ENCODE measurements at regions not wholly inside any gene's neighbourhood (a gene's known extent, or its start where the extent isn't known, plus 50 kb on each side); places are given as distances from the start of the nearest gene placed in this dataset.

DNA sequence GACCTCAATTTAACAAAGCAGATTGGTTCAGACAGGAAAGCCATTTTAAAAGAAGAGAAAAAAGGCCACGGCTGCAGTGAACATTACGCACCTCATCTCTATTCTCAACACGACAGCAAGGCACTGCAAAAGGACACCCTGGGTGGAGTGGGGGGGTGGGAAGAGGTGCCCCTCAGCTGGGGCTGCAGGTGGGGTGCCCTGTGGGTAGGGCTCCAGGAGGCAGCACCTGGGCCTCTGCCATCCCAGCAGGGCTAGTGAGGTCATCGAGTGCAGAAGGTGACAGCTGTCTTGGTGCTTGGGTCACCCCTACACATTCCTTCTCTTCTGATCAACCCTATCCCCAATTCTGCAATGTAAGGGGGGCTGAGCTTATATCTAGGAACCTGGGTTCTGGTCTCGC, 142.9 kb upstream of the PRMT8 start:
- no peaks in the 10 kb centered on the region for H3K27me3 ChIP-seq
- intact Hi-C loops (cut with DNase I; ENCODE audit: low total_unique reads) = no loop called here
- no peak for DNase-seq
- H3K4me3 ChIP-seq = no peak overlapping the region
- H3K4me1 ChIP-seq = no peaks in the 10 kb centered on the region
- H3K27ac ChIP-seq = no peak overlapping the region
- TF ChIP-seq, protein P1, sequence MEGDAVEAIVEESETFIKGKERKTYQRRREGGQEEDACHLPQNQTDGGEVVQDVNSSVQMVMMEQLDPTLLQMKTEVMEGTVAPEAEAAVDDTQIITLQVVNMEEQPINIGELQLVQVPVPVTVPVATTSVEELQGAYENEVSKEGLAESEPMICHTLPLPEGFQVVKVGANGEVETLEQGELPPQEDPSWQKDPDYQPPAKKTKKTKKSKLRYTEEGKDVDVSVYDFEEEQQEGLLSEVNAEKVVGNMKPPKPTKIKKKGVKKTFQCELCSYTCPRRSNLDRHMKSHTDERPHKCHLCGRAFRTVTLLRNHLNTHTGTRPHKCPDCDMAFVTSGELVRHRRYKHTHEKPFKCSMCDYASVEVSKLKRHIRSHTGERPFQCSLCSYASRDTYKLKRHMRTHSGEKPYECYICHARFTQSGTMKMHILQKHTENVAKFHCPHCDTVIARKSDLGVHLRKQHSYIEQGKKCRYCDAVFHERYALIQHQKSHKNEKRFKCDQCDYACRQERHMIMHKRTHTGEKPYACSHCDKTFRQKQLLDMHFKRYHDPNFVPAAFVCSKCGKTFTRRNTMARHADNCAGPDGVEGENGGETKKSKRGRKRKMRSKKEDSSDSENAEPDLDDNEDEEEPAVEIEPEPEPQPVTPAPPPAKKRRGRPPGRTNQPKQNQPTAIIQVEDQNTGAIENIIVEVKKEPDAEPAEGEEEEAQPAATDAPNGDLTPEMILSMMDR (IDR thresholded peaks at IDR 0.05) = no peak
- TF ChIP-seq POLR2A (IDR thresholded peaks at IDR 0.05) = no peak
- H3K9me3 ChIP-seq = no peaks in the 10 kb centered on the region
- H3K36me3 ChIP-seq = no peaks in the 10 kb centered on the region

DNA sequence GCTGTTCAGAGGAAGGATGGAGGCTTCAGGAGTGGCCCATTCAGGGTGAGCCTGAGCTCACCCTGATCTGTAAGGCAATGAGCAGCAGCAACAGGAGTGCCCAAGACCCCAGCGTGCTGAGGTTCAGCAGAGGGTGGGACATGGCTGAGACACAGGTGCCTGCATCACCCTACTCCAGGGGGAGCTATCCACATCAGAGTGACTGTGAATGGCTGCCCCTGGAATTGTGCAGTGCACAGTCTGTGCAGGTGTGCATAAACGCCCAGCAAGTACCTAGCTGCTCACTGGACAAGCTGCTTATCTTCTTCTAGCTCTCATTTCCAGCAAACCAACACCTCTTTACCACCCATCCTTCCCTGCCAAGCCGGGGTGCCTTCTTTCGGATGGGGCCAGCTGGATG, 140.6 kb upstream of the PRMT8 start:
- no peaks in the 10 kb centered on the region for H3K9me3 ChIP-seq
- TF ChIP-seq, protein P1 (IDR thresholded peaks at IDR 0.05) = no peak
- TF ChIP-seq POLR2A (IDR thresholded peaks at IDR 0.05) = no peak
- H3K36me3 ChIP-seq = no peaks in the 10 kb centered on the region
- intact Hi-C loops (cut with DNase I; ENCODE audit: low total_unique reads) = no loop called here
- no peak for DNase-seq
- no peaks in the 10 kb centered on the region for H3K27me3 ChIP-seq
- H3K27ac ChIP-seq = no peak overlapping the region
- no peaks in the 10 kb centered on the region for H3K4me1 ChIP-seq
- no peak overlapping the region for H3K4me3 ChIP-seq

DNA sequence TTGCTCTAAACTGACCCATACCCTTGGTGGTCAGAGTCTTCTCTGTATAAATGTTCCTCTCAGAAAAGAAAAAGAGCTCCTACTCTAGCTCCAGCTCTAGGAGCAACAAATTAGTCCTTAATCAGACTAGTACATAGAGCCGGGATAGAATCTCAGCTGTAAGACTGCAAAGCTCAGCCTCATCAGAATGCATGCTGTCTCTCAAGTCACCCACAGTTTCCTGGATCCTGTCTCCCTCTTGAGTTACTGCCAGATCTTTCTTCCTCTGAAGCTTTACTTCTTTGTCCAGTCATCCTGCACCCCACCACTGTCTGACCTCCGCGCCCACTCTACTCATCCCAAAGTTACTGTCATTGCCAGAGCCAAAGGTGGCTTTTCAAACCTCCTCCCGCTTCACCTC, 139.3 kb upstream of the PRMT8 start:
- intact Hi-C loops (cut with DNase I; ENCODE audit: low total_unique reads) = no loop called here
- no peaks in the 10 kb centered on the region for H3K27me3 ChIP-seq

DNA sequence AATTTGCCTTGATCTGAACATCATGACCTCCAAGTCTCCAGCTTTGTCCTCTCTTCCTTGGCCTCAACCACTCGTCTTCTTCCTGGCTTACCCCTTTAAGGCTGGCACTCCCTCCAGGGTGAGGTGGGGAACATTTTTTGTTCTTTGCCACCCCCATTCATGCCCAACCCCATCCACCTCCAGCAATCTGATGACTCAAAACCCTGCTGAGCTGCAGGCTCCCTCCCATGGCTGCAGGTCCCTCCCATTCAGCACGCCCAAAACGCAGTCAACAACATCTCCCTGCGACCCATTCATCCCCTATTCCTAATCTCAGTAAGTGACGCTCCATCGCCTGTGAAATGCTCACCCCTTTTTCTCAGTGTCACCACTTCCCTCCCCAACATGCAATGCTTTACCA, 138.8 kb upstream of the PRMT8 start:
- no peak for DNase-seq
- Histone ChIP-seq H3K4me1 (no peaks in the 10 kb centered on the region), H3K27ac (no peak overlapping the region), H3K27me3 (no peaks in the 10 kb centered on the region), H3K9me3 (no peaks in the 10 kb centered on the region), H3K4me3 (no peak overlapping the region), H3K36me3 (no peaks in the 10 kb centered on the region)
- TF ChIP-seq POLR2A (IDR thresholded peaks at IDR 0.05) = no peak
- TF ChIP-seq, protein P1 (IDR thresholded peaks at IDR 0.05) = no peak
- intact Hi-C loops (cut with DNase I; ENCODE audit: low total_unique reads) = no loop called here

More for the DNA sequence above, 139.3 kb upstream of the PRMT8 start:
- no peaks in the 10 kb centered on the region for H3K4me1 ChIP-seq
- no peak overlapping the region for H3K4me3 ChIP-seq
- H3K27ac ChIP-seq = no peak overlapping the region
- TF ChIP-seq, protein P1 (IDR thresholded peaks at IDR 0.05) = no peak
- no peak for TF ChIP-seq POLR2A (IDR thresholded peaks at IDR 0.05)
- DNase-seq = no peak
- no peaks in the 10 kb centered on the region for H3K36me3 ChIP-seq
- no peaks in the 10 kb centered on the region for H3K9me3 ChIP-seq

DNA sequence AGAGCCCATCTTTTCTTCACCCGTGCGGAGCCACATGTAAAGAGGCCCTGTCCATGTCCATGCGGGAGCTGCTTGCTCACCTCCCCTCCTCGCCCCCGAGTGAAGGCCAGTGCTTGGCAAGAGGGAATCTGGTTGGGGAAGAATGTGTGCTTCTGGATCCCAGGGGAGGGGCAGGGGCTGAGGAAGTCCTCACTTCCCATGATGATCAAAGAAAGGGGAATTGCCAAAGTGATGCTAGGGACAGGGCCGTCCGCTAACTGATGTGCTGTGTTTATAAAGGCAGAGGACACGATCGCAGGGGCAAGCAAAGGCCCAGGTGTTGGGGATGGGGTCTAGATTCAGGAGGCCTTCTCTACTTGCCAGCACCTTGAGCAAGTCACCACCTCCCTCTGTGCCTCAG, 137.4 kb upstream of the PRMT8 start:
- no peaks in the 10 kb centered on the region for H3K36me3 ChIP-seq
- no peak for DNase-seq
- no peak for TF ChIP-seq POLR2A (IDR thresholded peaks at IDR 0.05)
- TF ChIP-seq, protein P1 (IDR thresholded peaks at IDR 0.05) = no peak
- intact Hi-C loops (cut with DNase I; ENCODE audit: low total_unique reads) = no loop called here
- no peaks in the 10 kb centered on the region for H3K4me1 ChIP-seq
- no peak overlapping the region for H3K27ac ChIP-seq
- H3K4me3 ChIP-seq = no peak overlapping the region
- no peaks in the 10 kb centered on the region for H3K9me3 ChIP-seq
- no peaks in the 10 kb centered on the region for H3K27me3 ChIP-seq
